Esophagus muscularis mucosa (tissue), 4 donors: ENCODE measurements at regions not wholly inside any gene's neighbourhood (a gene's known extent, or its start where the extent isn't known, plus 50 kb on each side); places are given as distances from the start of the nearest gene placed in this dataset.

Experiments
- EP300 ChIP-seq: sonication (generic); formaldehyde crosslinking; IDR thresholded peaks from one replicate; pipeline ENCODE4 v1.6.1; 2017; ENCODE audit warnings: antibody characterized with exemption
- POLR2A ChIP-seq: fragments of 450-650 bp; IDR thresholded peaks from one replicate; pipeline ENCODE4 v1.6.1; 2017; ENCODE audit warnings: antibody characterized with exemption, moderate library complexity, mild to moderate bottlenecking, low read depth
- TF ChIP-seq, protein P1 (sequence below), 3 experiments: fragments of 200-600 bp in 2 of 3; fragments of 450-650 bp in 1 of 3; sonication (generic) in 2 of 3; IDR thresholded peaks; one replicate each; pipeline ENCODE4 v1.5.1; 2017 to 2019; ENCODE audit warnings: antibody characterized with exemption in 3 of 3, mild to moderate bottlenecking in 2 of 3, moderate library complexity in 1 of 3

DNA sequence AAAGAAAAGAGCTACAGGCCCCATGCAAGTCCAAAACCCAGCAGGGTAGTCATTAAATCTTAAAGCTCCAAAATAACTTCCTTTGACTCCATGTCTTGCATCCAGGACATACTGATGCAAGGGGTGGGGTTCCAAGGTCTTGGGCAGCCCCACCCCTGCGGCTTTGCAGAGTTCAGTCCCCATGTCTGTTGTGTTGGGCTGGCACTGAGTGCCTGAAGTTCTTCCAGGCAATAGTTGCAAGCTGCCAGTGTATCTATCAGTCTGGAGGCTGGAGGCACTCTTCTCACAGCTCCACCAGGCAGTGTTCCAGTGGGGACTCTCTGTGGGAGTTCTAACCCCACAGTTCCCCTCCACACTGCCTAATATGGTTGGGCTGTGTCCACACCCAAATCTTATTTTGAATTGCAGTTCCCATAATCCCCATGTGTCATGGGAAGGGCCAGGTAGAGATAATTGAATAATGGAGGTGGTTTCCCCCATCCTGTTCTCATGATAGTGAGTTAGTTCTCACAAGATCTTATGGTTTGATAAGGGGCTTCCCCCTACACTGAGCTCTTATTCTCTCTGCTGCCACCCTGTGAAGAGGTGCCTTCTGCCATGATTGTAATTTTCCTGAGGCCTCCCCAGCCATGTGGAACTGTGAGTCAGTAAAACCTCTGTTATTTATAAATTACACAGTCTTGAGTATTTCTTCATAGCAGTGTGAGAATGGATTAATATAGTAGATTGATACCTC, 237.5 kb upstream of the ADRA1B start:
- TF ChIP-seq POLR2A (no peak), EP300 (no peak)
- TF ChIP-seq, protein P1, sequence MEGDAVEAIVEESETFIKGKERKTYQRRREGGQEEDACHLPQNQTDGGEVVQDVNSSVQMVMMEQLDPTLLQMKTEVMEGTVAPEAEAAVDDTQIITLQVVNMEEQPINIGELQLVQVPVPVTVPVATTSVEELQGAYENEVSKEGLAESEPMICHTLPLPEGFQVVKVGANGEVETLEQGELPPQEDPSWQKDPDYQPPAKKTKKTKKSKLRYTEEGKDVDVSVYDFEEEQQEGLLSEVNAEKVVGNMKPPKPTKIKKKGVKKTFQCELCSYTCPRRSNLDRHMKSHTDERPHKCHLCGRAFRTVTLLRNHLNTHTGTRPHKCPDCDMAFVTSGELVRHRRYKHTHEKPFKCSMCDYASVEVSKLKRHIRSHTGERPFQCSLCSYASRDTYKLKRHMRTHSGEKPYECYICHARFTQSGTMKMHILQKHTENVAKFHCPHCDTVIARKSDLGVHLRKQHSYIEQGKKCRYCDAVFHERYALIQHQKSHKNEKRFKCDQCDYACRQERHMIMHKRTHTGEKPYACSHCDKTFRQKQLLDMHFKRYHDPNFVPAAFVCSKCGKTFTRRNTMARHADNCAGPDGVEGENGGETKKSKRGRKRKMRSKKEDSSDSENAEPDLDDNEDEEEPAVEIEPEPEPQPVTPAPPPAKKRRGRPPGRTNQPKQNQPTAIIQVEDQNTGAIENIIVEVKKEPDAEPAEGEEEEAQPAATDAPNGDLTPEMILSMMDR (IDR thresholded peaks at IDR 0.05): no peak
